ENCODE measurements at regions not wholly inside any gene's neighbourhood (a gene's known extent, or its start where the extent isn't known, plus 50 kb on each side); places are given as distances from the start of the nearest gene placed in this dataset.

GRCh38 chr13:84985860-84986259 is 813.4 kb downstream of the SLITRK6 start:
- Histone ChIP-seq H3K9me2 (ENCODE audit: insufficient read depth) (no peaks in the 10 kb centered on the region), H2AFZ (no peak overlapping the region), H3K4me3 (no peak overlapping the region), H3K27ac (ENCODE audit: low read depth) (no peak overlapping the region), H3K27me3 (ENCODE audit: insufficient read depth) (no peaks in the 10 kb centered on the region), H3K79me2 (replicated peaks; ENCODE audit: insufficient read depth) (no peaks in the 10 kb centered on the region), H3K4me2 (no peak overlapping the region), H3K4me1 (ENCODE audit: insufficient read depth) (no peaks in the 10 kb centered on the region), H3K36me3 (ENCODE audit: insufficient read depth) (no peaks in the 10 kb centered on the region), H4K20me1 (replicated peaks; ENCODE audit: insufficient read depth) (no peaks in the 10 kb centered on the region), H3F3A (replicated peaks; ENCODE audit: low read depth) (no peaks in the 10 kb centered on the region)
- ATAC-seq (no peak; the same call in 1 of the 3 replicates), DNase-seq (ENCODE audit: low spot score) (peak; percentile 34)
- no peak overlapping the region for H3K4me3 Mint-ChIP-seq
- H3K27ac Mint-ChIP-seq: no peak overlapping the region
- H3K9me3 Mint-ChIP-seq: no peaks in the 10 kb centered on the region
- TF ChIP-seq JUNB (IDR thresholded peaks at IDR 0.05; ENCODE audit: unreplicated experiment): no peak
- no peak for TF ChIP-seq ZNF331 (CRISPR knock-in tag; IDR thresholded peaks at IDR 0.05; ENCODE audit: low read depth)
- TF ChIP-seq ZNF114 (CRISPR knock-in tag; IDR thresholded peaks at IDR 0.05): no peak
- TF ChIP-seq EZH2phosphoT487 (IDR thresholded peaks at IDR 0.05; ENCODE audit: unreplicated experiment): no peak
- TF ChIP-seq REST (IDR thresholded peaks at IDR 0.05; ENCODE audit: unreplicated experiment): no peak
- peak; percentile 30 to 54; a peak in 3 of 4 replicates for TF ChIP-seq CTCF (conservative IDR thresholded peaks at IDR 0.05; ENCODE audit: low read depth in 2 of 2)
- no peak for TF ChIP-seq ZNF462 (CRISPR knock-in tag; IDR thresholded peaks at IDR 0.05)
- H3K27me3 Mint-ChIP-seq (ENCODE audit: insufficient read depth, low read depth, poor library complexity): no peaks in the 10 kb centered on the region
- no peaks in the 10 kb centered on the region for H3K4me1 Mint-ChIP-seq
- H3K36me3 Mint-ChIP-seq (ENCODE audit: low read depth): no peaks in the 10 kb centered on the region
